Suppressor macrophage (primary cell): ENCODE measurements at regions not wholly inside any gene's neighbourhood (a gene's known extent, or its start where the extent isn't known, plus 50 kb on each side); places are given as distances from the start of the nearest gene placed in this dataset.
"Not testable (repeated sequence)": the region's sequence is repeated elsewhere in the genome, so short reads cannot be mapped to it uniquely, and the experiment has no call there.

Experiments used
- DNase-seq, 4 experiments: peaks; one replicate each; pipeline ENCODE4 v3.0.0-alpha.2; 2020 to 2022

DNA sequence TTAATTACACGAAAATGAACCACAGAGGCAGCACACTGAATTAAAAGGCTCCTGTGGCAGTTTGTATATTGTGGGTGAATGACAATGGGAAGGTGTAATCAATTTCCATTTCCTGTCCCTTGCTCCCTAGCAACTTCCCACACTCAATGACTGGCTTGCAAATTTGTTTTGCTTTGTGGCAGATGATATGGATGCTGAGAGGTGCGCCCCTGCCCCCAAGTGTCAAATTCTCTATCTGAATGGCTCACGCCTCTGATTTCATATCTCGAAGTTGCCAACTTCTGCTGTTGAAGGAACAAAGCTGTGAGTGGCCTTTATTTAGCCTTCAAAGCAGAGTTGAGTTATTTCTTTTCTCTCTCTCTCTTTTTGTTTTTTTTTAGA is 86.0 kb downstream of the FOXD2 start:
- no peak for DNase-seq

GRCh38 chr1:47524272-47524671 is 86.4 kb downstream of the FOXD2 start:
- peak; percentile 30 to 58 (median 40) for DNase-seq

GRCh38 chr1:47527653-47528272 is 89.9 kb downstream of the FOXD2 start:
- peak in 2 of 4 experiments; percentile 20 to 25 for DNase-seq

DNA sequence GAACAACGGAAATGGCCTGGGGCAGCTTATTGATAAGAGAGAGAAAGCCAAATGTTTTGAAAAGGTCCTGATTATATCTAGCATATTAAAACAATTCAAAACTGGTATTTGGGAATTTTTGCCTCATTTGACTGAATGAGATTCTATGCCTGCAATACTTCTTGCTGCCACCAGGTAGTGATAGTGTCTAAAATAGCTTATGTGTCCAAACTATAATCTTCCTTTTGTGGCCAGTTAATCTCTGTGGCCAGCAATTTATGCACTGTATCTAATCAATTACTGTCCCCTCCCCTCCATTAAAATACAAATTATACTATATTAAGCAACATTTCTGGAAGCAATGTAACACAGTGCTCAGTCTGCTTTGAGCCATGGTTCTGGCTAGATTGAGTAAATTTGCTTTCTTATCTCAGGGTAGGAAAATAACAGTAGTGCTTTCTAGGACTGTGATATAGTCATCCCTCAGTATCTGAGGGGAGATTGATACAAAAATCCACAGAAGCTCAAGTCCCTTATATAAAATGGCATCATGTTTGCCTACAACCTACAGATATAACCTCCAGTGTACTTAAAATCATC is 91.8 kb downstream of the FOXD2 start:
- DNase-seq = peak in 2 of 4 experiments; percentile 10 to 23

GRCh38 chr1:47532921-47533792 is 95.3 kb downstream of the FOXD2 start:
- peak; percentile 4 to 21 (median 13) for DNase-seq

- DNase-seq = no peak
These were observed 96.0 kb downstream of the FOXD2 start for GRCh38 chr1:47533793-47534328.

DNA sequence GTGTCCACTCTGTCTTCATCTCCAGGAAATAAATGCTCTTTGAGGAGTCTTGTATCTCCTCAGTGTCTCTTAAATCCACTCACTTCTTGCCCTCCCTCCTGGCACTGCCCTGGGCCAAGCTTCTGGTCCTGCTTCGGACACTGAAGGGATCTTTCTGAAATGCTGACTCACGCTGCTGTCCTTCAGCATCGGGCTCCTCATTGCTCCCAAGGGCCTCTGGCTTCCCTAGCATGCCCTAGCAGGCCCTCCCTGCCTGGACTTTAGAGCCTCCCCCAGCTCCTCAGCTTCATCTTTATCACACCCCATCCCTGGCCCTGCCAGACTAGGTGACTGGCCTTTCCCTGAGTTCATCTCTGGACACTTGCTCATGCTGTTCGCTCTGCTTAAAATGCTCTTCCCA is 96.6 kb downstream of the FOXD2 start:
- no peak for DNase-seq

DNA sequence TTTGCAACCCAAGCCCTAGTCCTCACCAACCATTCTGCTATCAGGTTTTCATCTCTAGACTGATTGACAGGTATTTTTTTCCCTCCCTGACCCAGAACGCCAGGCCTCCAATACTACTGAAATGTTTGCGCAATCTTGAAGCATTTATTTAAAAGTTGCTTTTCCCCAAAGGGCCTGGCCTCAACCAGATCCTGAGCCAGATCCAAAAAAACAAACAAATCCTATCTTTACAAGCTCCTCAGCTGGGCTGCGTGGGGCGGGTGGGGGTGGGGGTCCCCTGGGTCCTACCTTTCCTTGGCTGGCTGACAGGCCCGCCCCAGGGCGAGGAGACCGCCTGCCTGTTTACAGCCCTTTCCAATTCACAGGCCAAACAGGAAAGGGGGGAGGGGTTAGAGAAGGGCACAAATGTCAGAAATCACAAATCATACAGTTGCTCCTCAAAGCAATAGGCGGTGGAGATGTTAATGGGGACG is 98.8 kb downstream of the FOXD2 start:
- no peak for DNase-seq

- no peak for DNase-seq
These were observed 99.4 kb downstream of the FOXD2 start for GRCh38 chr1:47537268-47537667.

DNA sequence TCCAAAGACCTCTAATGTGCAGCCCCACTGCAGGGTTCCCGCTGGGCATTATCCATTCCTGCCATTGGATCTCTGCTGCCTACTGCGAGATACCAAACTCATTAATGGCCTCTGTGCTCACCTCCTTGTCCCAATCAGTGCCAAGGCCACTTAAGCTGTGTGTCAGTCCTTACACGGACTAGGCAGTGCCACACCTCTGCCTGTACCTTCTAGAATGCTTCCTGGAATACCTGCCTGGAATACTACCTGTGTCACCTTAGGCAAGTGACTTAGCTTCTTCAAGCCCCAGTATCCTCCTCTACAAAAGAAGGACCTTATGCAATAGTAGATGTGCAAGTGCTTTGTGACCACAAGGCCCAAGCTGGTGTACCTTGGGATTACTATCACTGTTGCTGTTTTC is 100.1 kb downstream of the FOXD2 start:
- no peak for DNase-seq

DNA sequence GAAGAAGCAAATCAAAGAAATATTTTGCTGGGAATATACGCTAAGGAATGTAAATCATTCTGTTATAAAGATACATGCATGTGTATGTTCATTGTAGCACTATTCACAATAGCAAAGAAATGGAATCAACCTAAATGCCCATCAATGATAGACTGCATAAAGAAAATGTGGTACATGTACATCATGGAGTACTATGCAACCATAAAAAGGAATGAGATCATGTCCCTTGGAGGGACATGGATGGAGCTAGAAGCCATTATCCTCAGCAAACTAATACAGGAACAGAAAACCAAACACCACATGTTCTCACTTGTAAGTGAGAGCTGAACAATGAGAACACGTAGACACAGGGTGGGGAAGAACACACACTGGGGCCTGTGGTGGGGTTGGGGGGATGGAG is 100.7 kb downstream of the FOXD2 start:
- DNase-seq = not testable (repeated sequence)

- DNase-seq = not testable (repeated sequence)
These were observed 103.9 kb downstream of the FOXD2 start for GRCh38 chr1:47541705-47542104.

DNA sequence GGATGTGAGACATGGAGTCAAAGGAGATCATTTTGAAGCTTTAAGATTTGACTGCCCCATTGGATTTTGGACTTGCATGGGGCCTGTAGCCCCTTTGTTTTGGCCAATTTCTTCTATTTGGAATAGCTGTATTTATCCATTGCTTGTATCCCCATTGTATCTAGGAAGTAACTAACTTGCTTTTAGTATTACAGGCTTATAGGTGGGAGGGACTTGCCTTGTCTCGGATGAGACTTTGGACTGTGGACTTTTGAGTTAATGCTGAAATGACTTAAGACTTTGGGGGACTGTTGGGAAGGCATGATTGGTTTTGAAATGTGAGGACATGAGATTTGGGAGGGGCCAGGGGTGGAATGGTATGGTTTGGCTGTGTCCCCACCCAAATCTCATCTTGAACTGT is 105.2 kb downstream of the FOXD2 start:
- not testable (repeated sequence) for DNase-seq

GRCh38 chr1:47545912-47546483 is 108.2 kb downstream of the FOXD2 start:
- no peak for DNase-seq

- no peak for DNase-seq
These were observed 110.1 kb downstream of the FOXD2 start for GRCh38 chr1:47547753-47548573.

DNA sequence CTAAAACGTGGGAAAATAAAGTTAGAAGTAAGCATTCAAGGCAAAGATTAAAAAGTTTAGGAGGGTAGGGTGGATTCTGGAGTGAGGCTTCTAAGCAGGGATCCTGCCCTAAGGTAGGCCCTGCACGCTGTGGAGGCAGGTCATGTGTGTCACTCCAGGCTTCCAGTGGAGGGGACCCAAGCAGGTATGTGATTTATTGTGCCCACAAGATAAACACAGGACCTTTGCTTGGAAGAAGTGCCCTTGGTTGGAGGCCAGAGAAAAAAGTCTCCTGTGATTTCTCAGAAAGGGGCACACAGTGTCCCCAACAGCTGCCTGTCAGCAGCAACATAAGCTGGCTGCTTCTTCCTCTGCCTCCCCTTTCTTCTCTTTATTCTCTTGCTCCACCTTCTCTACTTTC is 110.8 kb downstream of the FOXD2 start:
- no peak for DNase-seq

DNA sequence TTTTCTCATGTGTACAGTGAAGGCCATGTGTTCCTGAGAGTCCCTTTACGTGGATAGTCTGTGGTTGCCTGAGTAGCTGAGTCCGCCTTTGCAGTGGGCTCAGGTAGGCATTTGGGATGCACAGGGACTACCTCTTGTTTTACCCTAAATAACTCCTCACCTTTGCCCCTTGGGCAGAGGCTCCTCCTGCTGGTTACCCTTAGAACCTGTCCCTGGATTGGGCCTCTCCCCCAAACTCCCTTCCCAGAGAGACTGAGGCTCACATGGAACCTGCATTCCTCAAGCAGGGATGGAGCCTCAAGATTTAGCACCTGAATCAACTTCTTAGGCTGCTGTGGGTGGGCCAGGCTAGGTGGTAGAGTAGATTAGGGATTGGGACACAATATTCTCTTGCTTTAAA is 111.7 kb downstream of the FOXD2 start:
- DNase-seq = no peak

- no peak for DNase-seq
These were observed 113.1 kb downstream of the FOXD2 start for GRCh38 chr1:47550929-47551328.

DNA sequence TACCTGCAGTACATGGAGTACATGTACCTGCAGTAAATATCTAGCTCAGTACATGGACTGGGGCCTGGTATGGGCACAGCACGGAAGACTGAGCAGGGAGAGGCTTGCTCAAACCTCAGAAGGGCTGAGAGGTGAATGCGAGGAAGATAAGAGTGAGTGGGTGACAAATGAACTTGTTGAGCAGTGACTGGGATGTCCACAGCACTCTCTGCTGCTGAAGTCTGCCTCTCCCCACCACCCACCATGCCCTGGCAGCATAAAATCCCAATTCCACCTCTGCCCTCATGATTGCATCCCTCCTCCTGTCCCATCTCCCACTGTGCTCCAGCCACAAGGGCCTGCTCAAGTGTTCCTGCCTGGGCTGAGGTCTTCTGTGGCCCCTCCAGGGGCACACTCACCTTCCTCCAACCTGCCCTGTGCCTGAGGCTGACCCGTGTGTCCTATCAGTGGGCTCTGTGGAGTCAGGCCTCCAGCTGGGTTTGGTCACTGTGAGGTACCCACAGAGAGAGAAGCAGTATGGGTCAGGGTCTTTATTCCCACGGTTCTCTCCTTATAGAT is 114.2 kb downstream of the FOXD2 start:
- DNase-seq = no peak

DNA sequence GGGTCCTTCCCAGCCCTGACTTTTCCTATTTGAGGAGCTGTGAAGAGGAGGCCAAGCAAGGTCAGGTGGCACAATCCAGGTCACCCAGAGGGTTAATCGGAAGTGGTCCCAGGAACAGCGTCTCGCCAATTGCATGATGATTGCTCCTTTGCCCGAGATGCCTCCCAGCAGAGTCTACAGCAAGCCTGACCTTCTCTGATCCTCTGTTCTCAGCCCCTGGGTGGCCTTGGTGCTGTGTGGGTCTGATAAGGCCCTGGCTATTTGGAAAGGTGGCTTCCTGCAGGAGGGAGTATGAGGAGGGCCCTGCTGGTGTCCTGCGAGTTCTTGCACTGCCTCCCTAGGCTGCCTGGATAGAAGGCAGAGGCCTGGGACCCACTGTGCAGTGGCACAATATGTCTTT is 116.2 kb downstream of the FOXD2 start:
- no peak for DNase-seq

- peak in 2 of 4 experiments; percentile 2 to 22 for DNase-seq
These were observed 117.1 kb downstream of the FOXD2 start for GRCh38 chr1:47554901-47555300.

DNA sequence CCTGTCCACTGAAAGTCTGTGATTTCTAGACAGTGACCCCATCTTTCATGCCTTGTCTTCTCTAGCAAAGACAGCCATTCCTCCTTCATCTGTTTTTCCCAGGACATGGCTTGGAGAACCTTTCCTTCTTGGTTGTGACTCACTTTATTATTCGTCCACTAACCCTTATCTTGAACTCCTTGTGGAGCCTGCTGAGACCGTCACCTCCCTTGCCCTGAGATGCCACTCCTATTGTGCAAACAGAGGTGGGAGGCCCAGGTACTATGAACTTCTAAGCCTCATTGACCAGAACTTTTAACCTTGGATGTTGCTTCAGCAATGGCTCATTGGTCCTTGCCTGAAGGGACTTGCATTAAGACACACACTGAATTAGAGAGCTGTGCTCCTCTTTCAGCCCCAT is 117.5 kb downstream of the FOXD2 start:
- DNase-seq = no peak
